ENCODE measurements at regions not wholly inside any gene's neighbourhood (a gene's known extent, or its start where the extent isn't known, plus 50 kb on each side); places are given as distances from the start of the nearest gene placed in this dataset.
"Not testable (repeated sequence)": the region's sequence is repeated elsewhere in the genome, so short reads cannot be mapped to it uniquely, and the experiment has no call there.

- H3K4me1 ChIP-seq (ENCODE audit: control extremely low read depth in 1 of 4, control insufficient read depth in 4 of 4, insufficient read depth in 4 of 4, low read length in 3 of 4); H3K4me3 ChIP-seq (ENCODE audit: control insufficient read depth in 1 of 7, extremely low read depth in 1 of 7, insufficient read depth in 4 of 7, low read depth in 2 of 7, low read length in 6 of 7); POLR2A ChIA-PET; H3K27ac ChIP-seq (ENCODE audit: insufficient read depth in 1 of 2, low read depth in 1 of 2, low read length in 2 of 2, poor library complexity in 1 of 2, severe bottlenecking in 2 of 2); H3K36me3 ChIP-seq (ENCODE audit: control insufficient read depth in 4 of 4, insufficient read depth in 4 of 4, low read length in 3 of 4); CTCF ChIA-PET; H3K27me3 ChIP-seq (replicated peaks in 2 of 5; ENCODE audit: control insufficient read depth in 4 of 5, insufficient read depth in 5 of 5, low read length in 4 of 5); DNase-seq: not testable (repeated sequence)
- peaks cover 1 to 18% (median 4%) of the 10 kb centered on the region in 5 experiments for H3K9me3 ChIP-seq (ENCODE audit: control extremely low read depth in 1 of 5, control insufficient read depth in 4 of 5, insufficient read depth in 2 of 5, low read depth in 1 of 5, low read length in 4 of 5)
- WGBS (ENCODE audit: insufficient coverage): no CpG with 5 or more reads among the region's 2 CpGs
Measured at GRCh38 chr22:10736879-10737278, 4791.1 kb upstream of the OR11H1 start.

- H3K4me3 ChIP-seq (ENCODE audit: control insufficient read depth in 1 of 7, extremely low read depth in 1 of 7, insufficient read depth in 4 of 7, low read depth in 2 of 7, low read length in 6 of 7); H3K27me3 ChIP-seq (replicated peaks in 2 of 5; ENCODE audit: control insufficient read depth in 4 of 5, insufficient read depth in 5 of 5, low read length in 4 of 5); H3K27ac ChIP-seq (ENCODE audit: insufficient read depth in 1 of 2, low read depth in 1 of 2, low read length in 2 of 2, poor library complexity in 1 of 2, severe bottlenecking in 2 of 2); DNase-seq; H3K36me3 ChIP-seq (ENCODE audit: control insufficient read depth in 4 of 4, insufficient read depth in 4 of 4, low read length in 3 of 4); POLR2A ChIA-PET; CTCF ChIA-PET; H3K4me1 ChIP-seq (ENCODE audit: control extremely low read depth in 1 of 4, control insufficient read depth in 4 of 4, insufficient read depth in 4 of 4, low read length in 3 of 4): not testable (repeated sequence)
- WGBS (ENCODE audit: insufficient coverage): 82% methylated on average over 2 of the region's 2 CpGs
- H3K9me3 ChIP-seq (ENCODE audit: control extremely low read depth in 1 of 5, control insufficient read depth in 4 of 5, insufficient read depth in 2 of 5, low read depth in 1 of 5, low read length in 4 of 5): peaks cover 3 to 26% (median 9%) of the 10 kb centered on the region in 5 experiments
Measured at GRCh38 chr22:10737931-10738330, 4790.1 kb upstream of the OR11H1 start.

DNA sequence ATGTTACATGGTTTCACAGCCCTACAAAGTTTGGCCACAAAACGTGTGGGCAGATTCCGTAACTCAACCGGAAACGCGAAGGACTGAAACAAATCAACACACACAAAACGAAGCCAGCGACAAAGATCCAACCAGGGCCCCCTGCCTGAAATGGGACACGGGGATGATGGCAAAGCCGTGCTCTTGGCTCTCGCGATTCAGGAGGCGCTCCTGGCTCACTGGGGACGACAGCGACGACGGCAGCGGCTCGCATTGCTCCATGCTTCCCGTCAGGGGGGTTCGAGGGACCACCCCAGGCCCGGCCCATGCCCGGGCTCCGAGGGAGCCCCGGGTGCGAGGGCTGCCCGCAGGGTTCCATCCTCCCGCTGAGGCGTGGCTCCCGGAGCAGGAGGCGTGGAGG is 4786.8 kb upstream of the OR11H1 start:
- ChIA-PET POLR2A (no interaction called here), CTCF (no interaction called here)
- no peaks in the 10 kb centered on the region for H3K27me3 ChIP-seq (replicated peaks in 2 of 5; ENCODE audit: control insufficient read depth in 4 of 5, insufficient read depth in 5 of 5, low read length in 4 of 5)
- 71% methylated on average over 21 of the region's 30 CpGs for whole genome bisulfite sequencing (ENCODE audit: insufficient coverage)
- H3K4me1 ChIP-seq (ENCODE audit: control extremely low read depth in 1 of 4, control insufficient read depth in 4 of 4, insufficient read depth in 4 of 4, low read length in 3 of 4): no peaks in the 10 kb centered on the region
- no peaks in the 10 kb centered on the region for H3K36me3 ChIP-seq (ENCODE audit: control insufficient read depth in 4 of 4, insufficient read depth in 4 of 4, low read length in 3 of 4)
- no peak overlapping the region for H3K27ac ChIP-seq (ENCODE audit: insufficient read depth in 1 of 2, low read depth in 1 of 2, low read length in 2 of 2, poor library complexity in 1 of 2, severe bottlenecking in 2 of 2)
- H3K9me3 ChIP-seq (ENCODE audit: control extremely low read depth in 1 of 5, control insufficient read depth in 4 of 5, insufficient read depth in 2 of 5, low read depth in 1 of 5, low read length in 4 of 5): peaks cover 3 to 22% (median 9%) of the 10 kb centered on the region in 5 experiments
- DNase-seq: no peak
- H3K4me3 ChIP-seq (ENCODE audit: control insufficient read depth in 1 of 7, extremely low read depth in 1 of 7, insufficient read depth in 4 of 7, low read depth in 2 of 7, low read length in 6 of 7): no peak overlapping the region

DNA sequence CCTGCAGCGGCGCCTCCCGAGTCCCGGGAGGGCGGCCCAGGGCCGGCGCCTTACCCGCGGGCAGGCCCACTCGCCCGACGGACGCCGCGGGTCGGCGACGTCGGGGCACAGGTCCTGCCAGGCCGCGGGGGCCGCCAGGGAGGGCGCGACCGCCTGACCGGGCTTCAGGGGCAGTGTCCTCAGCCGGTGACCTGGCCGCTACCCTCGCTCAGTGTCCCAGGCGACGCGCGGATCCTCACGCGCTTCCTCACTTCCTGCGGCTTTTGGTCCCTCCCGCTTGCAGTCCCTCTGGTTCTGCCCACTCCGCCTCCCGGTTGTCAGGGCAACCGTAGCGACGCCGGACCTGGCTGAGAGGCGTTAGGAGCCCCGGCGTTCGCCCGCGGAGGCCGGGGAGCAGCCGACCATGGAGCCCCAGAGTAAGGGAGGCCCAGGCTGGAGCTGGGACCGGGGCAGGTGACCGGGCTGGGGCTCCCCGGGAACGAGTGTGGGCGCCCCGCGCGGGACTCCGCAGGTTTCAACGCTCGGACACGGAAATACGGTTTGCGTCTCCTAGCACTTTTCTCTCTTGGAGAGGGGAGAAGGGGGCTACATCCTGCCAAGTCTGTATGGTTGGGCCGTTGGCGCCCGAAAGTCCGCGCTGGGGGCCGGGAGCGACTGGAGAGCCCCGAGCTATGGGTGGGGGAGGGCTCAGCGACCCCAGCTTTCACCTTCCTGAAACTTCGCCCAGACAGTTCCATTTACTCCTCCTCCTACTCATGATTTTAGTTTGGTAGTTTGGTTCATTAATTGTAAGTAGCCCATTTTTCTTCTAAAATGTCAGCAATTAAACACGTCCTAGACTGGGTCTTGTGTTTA is 4786.0 kb upstream of the OR11H1 start:
- POLR2A ChIA-PET; H3K4me1 ChIP-seq (ENCODE audit: control extremely low read depth in 1 of 4, control insufficient read depth in 4 of 4, insufficient read depth in 4 of 4, low read length in 3 of 4); H3K27me3 ChIP-seq (replicated peaks in 2 of 5; ENCODE audit: control insufficient read depth in 4 of 5, insufficient read depth in 5 of 5, low read length in 4 of 5); H3K27ac ChIP-seq (ENCODE audit: insufficient read depth in 1 of 2, low read depth in 1 of 2, low read length in 2 of 2, poor library complexity in 1 of 2, severe bottlenecking in 2 of 2); H3K36me3 ChIP-seq (ENCODE audit: control insufficient read depth in 4 of 4, insufficient read depth in 4 of 4, low read length in 3 of 4); H3K4me3 ChIP-seq (ENCODE audit: control insufficient read depth in 1 of 7, extremely low read depth in 1 of 7, insufficient read depth in 4 of 7, low read depth in 2 of 7, low read length in 6 of 7); CTCF ChIA-PET; DNase-seq: not testable (repeated sequence)
- H3K9me3 ChIP-seq (ENCODE audit: control extremely low read depth in 1 of 5, control insufficient read depth in 4 of 5, insufficient read depth in 2 of 5, low read depth in 1 of 5, low read length in 4 of 5): peaks cover 3 to 22% (median 9%) of the 10 kb centered on the region in 5 experiments
- WGBS (ENCODE audit: insufficient coverage): 73% methylated on average over 65 of the region's 76 CpGs

DNA sequence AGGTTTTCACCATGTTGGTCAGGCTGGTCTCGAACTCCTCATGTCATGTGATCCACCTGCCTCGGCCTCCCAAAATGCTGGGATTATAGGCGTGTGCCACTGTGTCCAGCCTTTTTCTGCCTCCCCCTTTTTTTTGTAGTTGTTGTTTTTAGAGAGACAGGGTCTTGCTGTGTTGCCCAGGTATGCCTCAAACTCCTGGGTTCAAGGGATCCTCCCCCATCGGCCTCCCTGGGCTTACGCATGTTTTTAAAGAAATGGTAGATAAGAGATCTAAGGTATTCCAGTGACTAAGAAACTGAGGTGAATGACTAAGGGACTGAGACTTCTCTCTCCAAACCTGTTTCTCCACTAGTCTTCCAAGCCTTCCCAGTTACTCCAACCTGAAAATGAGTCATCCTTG is 4781.6 kb upstream of the OR11H1 start:
- POLR2A ChIA-PET; H3K4me1 ChIP-seq (ENCODE audit: control extremely low read depth in 1 of 4, control insufficient read depth in 4 of 4, insufficient read depth in 4 of 4, low read length in 3 of 4); H3K27me3 ChIP-seq (replicated peaks in 2 of 5; ENCODE audit: control insufficient read depth in 4 of 5, insufficient read depth in 5 of 5, low read length in 4 of 5); DNase-seq; H3K4me3 ChIP-seq (ENCODE audit: control insufficient read depth in 1 of 7, extremely low read depth in 1 of 7, insufficient read depth in 4 of 7, low read depth in 2 of 7, low read length in 6 of 7); H3K36me3 ChIP-seq (ENCODE audit: control insufficient read depth in 4 of 4, insufficient read depth in 4 of 4, low read length in 3 of 4); H3K27ac ChIP-seq (ENCODE audit: insufficient read depth in 1 of 2, low read depth in 1 of 2, low read length in 2 of 2, poor library complexity in 1 of 2, severe bottlenecking in 2 of 2); CTCF ChIA-PET: not testable (repeated sequence)
- WGBS (ENCODE audit: insufficient coverage): 70% methylated on average over 3 of the region's 5 CpGs
- peaks cover 2 to 27% (median 11%) of the 10 kb centered on the region in 5 experiments for H3K9me3 ChIP-seq (ENCODE audit: control extremely low read depth in 1 of 5, control insufficient read depth in 4 of 5, insufficient read depth in 2 of 5, low read depth in 1 of 5, low read length in 4 of 5)

GRCh38 chr22:10747227-10747626 is 4780.8 kb upstream of the OR11H1 start:
- CTCF ChIA-PET; H3K36me3 ChIP-seq (ENCODE audit: control insufficient read depth in 4 of 4, insufficient read depth in 4 of 4, low read length in 3 of 4); POLR2A ChIA-PET; DNase-seq; H3K27me3 ChIP-seq (replicated peaks in 2 of 5; ENCODE audit: control insufficient read depth in 4 of 5, insufficient read depth in 5 of 5, low read length in 4 of 5); H3K4me1 ChIP-seq (ENCODE audit: control extremely low read depth in 1 of 4, control insufficient read depth in 4 of 4, insufficient read depth in 4 of 4, low read length in 3 of 4); H3K27ac ChIP-seq (ENCODE audit: insufficient read depth in 1 of 2, low read depth in 1 of 2, low read length in 2 of 2, poor library complexity in 1 of 2, severe bottlenecking in 2 of 2); H3K4me3 ChIP-seq (ENCODE audit: control insufficient read depth in 1 of 7, extremely low read depth in 1 of 7, insufficient read depth in 4 of 7, low read depth in 2 of 7, low read length in 6 of 7): not testable (repeated sequence)
- H3K9me3 ChIP-seq (ENCODE audit: control extremely low read depth in 1 of 5, control insufficient read depth in 4 of 5, insufficient read depth in 2 of 5, low read depth in 1 of 5, low read length in 4 of 5): peaks cover 2 to 19% (median 7%) of the 10 kb centered on the region in 5 experiments
- 60% methylated on average over 1 of the region's 6 CpGs for WGBS (ENCODE audit: insufficient coverage)

DNA sequence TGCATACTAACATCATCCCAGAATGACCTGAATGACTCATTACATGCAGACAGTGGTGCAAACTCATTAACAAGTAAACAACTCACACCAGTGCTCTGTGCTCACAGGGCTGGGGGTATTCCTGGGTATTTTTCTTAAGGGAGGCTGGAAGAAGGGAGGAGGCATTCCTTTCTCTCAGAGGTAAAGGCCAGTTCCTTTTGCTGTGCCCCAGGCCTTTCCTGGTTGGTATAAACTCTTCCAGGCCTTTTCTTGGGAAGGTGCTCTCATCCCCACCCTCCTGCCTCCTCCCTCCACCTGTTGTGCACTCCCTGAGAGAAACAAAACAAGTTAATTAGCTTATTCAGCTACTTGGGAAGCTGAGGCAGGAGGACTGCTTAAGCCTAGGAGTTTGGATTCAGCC is 4779.2 kb upstream of the OR11H1 start:
- H3K27ac ChIP-seq (ENCODE audit: insufficient read depth in 1 of 2, low read depth in 1 of 2, low read length in 2 of 2, poor library complexity in 1 of 2, severe bottlenecking in 2 of 2); H3K4me1 ChIP-seq (ENCODE audit: control extremely low read depth in 1 of 4, control insufficient read depth in 4 of 4, insufficient read depth in 4 of 4, low read length in 3 of 4); H3K27me3 ChIP-seq (replicated peaks in 2 of 5; ENCODE audit: control insufficient read depth in 4 of 5, insufficient read depth in 5 of 5, low read length in 4 of 5); CTCF ChIA-PET; H3K4me3 ChIP-seq (ENCODE audit: control insufficient read depth in 1 of 7, extremely low read depth in 1 of 7, insufficient read depth in 4 of 7, low read depth in 2 of 7, low read length in 6 of 7); POLR2A ChIA-PET; DNase-seq; H3K36me3 ChIP-seq (ENCODE audit: control insufficient read depth in 4 of 4, insufficient read depth in 4 of 4, low read length in 3 of 4): not testable (repeated sequence)
- H3K9me3 ChIP-seq (ENCODE audit: control extremely low read depth in 1 of 5, control insufficient read depth in 4 of 5, insufficient read depth in 2 of 5, low read depth in 1 of 5, low read length in 4 of 5): peaks cover 0 to 16% (median 3%) of the 10 kb centered on the region in 5 experiments

Measured in common myeloid progenitor, CD34-positive (primary cell).